ENCODE measurements at regions not wholly inside any gene's neighbourhood (a gene's known extent, or its start where the extent isn't known, plus 50 kb on each side); places are given as distances from the start of the nearest gene placed in this dataset.

DNA sequence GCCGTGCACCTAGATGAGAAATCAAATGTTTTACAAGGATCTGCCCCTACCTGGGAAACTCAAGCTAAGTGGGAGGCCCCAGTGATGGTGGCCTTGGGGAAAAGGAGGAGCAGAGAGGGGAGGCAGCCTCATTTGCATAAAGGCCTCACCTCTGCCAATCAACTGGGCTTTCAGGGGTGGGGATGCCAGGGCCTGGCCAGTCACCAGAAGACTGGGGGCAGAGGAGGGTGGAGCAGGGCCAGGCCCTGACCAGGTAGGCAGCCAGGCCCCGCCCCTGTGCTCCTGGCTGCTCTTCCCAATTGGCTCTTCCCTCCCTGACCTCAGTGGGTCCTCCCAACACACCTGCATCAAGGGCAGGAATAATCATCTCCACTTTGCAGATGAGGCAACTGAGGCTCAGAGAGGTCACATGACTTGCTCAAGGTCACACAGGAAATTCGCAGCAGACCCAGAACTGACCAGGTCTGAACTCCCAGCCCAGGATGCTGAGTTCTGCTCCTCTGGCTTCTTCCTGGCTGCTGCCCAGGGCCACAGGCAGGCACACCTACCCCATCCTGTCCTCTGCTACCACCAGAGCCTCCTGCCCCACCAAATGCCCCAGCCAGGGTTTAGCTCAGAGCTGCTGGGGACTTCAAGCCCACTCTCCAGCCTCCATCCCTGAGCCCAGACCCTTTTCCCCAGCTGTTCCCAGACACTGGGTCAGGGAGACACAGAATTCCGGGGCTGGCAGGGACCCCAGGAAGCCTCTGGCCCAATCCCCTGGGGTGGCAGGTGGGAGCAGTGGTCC lies 677.9 kb downstream of the MATN1 start:
- H3K79me2 ChIP-seq (ENCODE audit: control insufficient read depth, low read length), result no peaks in the 10 kb centered on the region
- no peaks in the 10 kb centered on the region for H3K36me3 ChIP-seq (ENCODE audit: control insufficient read depth, low read length)
- H4K20me1 ChIP-seq (ENCODE audit: control insufficient read depth, insufficient read depth, low read depth, low read length), result no peaks in the 10 kb centered on the region
- no peaks in the 10 kb centered on the region for H3K9me2 ChIP-seq (replicated peaks; ENCODE audit: control insufficient read depth, low read length)
- H3K27ac ChIP-seq (ENCODE audit: low read depth, low read length), result no peak overlapping the region
- H3K9me3 ChIP-seq (ENCODE audit: control insufficient read depth, insufficient read depth, low read length), result peaks cover 14% of the 10 kb centered on the region; the same call in 1 of the 2 replicates
- no peak overlapping the region for H3K4me3 ChIP-seq (ENCODE audit: low read length)
- no peaks in the 10 kb centered on the region for H3K4me1 ChIP-seq (ENCODE audit: control insufficient read depth, low read length)
- no peaks in the 10 kb centered on the region for H3F3A ChIP-seq (ENCODE audit: control insufficient read depth, insufficient read depth)
- H3K27me3 ChIP-seq (ENCODE audit: control insufficient read depth, low read length), result no peaks in the 10 kb centered on the region
- no peak for TF ChIP-seq EZH2phosphoT487 (IDR thresholded peaks at IDR 0.05; ENCODE audit: borderline replicate concordance, low read length)
- TF ChIP-seq, protein P1, sequence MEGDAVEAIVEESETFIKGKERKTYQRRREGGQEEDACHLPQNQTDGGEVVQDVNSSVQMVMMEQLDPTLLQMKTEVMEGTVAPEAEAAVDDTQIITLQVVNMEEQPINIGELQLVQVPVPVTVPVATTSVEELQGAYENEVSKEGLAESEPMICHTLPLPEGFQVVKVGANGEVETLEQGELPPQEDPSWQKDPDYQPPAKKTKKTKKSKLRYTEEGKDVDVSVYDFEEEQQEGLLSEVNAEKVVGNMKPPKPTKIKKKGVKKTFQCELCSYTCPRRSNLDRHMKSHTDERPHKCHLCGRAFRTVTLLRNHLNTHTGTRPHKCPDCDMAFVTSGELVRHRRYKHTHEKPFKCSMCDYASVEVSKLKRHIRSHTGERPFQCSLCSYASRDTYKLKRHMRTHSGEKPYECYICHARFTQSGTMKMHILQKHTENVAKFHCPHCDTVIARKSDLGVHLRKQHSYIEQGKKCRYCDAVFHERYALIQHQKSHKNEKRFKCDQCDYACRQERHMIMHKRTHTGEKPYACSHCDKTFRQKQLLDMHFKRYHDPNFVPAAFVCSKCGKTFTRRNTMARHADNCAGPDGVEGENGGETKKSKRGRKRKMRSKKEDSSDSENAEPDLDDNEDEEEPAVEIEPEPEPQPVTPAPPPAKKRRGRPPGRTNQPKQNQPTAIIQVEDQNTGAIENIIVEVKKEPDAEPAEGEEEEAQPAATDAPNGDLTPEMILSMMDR (IDR thresholded peaks at IDR 0.05; ENCODE audit: low read depth, low read length, poor library complexity, severe bottlenecking), result no peak
- no peak overlapping the region for H3K4me2 ChIP-seq (ENCODE audit: low read length)

DNA sequence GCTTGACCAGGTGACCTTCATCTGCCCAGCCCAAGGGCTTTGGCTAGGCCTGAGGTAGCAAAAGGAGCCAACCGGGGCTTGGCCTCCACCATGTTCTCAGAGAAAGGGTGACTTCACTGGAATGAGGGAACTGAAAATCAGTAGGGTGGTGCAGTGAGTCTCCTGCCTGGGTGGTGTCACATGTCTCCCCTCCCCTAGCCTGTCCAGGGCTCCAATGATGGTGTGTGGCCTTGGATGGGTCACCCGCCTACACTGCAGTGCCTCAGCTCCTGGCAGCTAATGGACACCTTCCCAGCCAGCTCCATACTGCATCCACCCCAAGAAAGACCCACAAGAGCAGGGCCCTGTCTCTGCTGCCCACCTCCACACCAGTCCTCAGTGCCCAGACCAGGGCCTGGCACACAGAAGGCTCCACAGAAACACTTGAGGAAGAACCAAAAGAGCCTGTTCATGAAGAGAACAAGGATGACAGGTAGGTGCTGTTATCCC lies 678.7 kb downstream of the MATN1 start:
- Histone ChIP-seq H3K9me2 (replicated peaks; ENCODE audit: control insufficient read depth, low read length) (no peaks in the 10 kb centered on the region), H3K79me2 (ENCODE audit: control insufficient read depth, low read length) (no peaks in the 10 kb centered on the region), H3K4me3 (ENCODE audit: low read length) (no peak overlapping the region), H3K27me3 (ENCODE audit: control insufficient read depth, low read length) (no peaks in the 10 kb centered on the region), H3K9me3 (ENCODE audit: control insufficient read depth, insufficient read depth, low read length) (peaks cover 14% of the 10 kb centered on the region; the same call in 1 of the 2 replicates), H3K36me3 (ENCODE audit: control insufficient read depth, low read length) (no peaks in the 10 kb centered on the region), H3F3A (ENCODE audit: control insufficient read depth, insufficient read depth) (no peaks in the 10 kb centered on the region), H3K27ac (ENCODE audit: low read depth, low read length) (no peak overlapping the region), H3K4me1 (ENCODE audit: control insufficient read depth, low read length) (no peaks in the 10 kb centered on the region), H3K4me2 (ENCODE audit: low read length) (no peak overlapping the region), H4K20me1 (ENCODE audit: control insufficient read depth, insufficient read depth, low read depth, low read length) (no peaks in the 10 kb centered on the region)
- TF ChIP-seq, protein P1 (IDR thresholded peaks at IDR 0.05; ENCODE audit: low read depth, low read length, poor library complexity, severe bottlenecking), result no peak
- no peak for TF ChIP-seq EZH2phosphoT487 (IDR thresholded peaks at IDR 0.05; ENCODE audit: borderline replicate concordance, low read length)

DNA sequence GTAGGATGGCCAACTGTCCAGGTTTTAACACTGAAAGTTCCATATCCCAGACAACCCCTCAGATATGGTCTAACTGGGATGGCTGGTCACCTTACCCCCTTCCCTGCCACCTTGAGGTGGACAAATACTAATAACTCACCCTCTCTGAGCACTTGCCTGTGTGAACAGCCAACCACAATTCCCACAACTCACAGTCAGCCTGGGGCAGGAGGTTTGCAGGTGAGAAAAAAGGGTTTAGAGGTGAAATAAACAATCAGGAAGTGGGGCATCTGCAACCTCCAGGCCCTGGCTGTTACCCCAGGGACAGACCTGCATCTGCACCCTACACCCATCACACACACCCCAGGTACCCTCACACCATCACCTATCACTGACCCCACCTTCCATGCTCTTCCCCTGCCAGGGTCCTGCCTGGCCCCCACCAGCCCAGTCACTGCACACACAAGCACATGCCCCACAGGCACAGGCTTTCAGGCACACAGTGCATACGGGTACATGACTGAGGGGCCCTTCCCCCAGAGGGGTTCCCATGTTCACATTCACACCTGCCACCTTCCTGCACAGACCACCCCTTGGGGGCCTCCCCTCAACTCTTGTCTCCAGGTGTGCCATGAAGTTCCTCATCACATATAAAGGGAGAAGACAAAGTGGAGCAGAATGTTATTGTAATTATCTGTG lies 679.5 kb downstream of the MATN1 start:
- H3K27me3 ChIP-seq (ENCODE audit: control insufficient read depth, low read length), result no peaks in the 10 kb centered on the region
- no peak overlapping the region for H3K4me3 ChIP-seq (ENCODE audit: low read length)
- H3K9me2 ChIP-seq (replicated peaks; ENCODE audit: control insufficient read depth, low read length), result no peaks in the 10 kb centered on the region
- no peaks in the 10 kb centered on the region for H4K20me1 ChIP-seq (ENCODE audit: control insufficient read depth, insufficient read depth, low read depth, low read length)
- no peaks in the 10 kb centered on the region for H3K36me3 ChIP-seq (ENCODE audit: control insufficient read depth, low read length)
- H3F3A ChIP-seq (ENCODE audit: control insufficient read depth, insufficient read depth), result no peaks in the 10 kb centered on the region
- peaks cover 14% of the 10 kb centered on the region; the same call in 1 of the 2 replicates for H3K9me3 ChIP-seq (ENCODE audit: control insufficient read depth, insufficient read depth, low read length)
- H3K27ac ChIP-seq (ENCODE audit: low read depth, low read length), result no peak overlapping the region
- H3K79me2 ChIP-seq (ENCODE audit: control insufficient read depth, low read length), result no peaks in the 10 kb centered on the region
- no peaks in the 10 kb centered on the region for H3K4me1 ChIP-seq (ENCODE audit: control insufficient read depth, low read length)
- no peak overlapping the region for H3K4me2 ChIP-seq (ENCODE audit: low read length)
- TF ChIP-seq, protein P1 (IDR thresholded peaks at IDR 0.05; ENCODE audit: low read depth, low read length, poor library complexity, severe bottlenecking), result no peak
- no peak for TF ChIP-seq EZH2phosphoT487 (IDR thresholded peaks at IDR 0.05; ENCODE audit: borderline replicate concordance, low read length)
